ENCODE measurements at regions not wholly inside any gene's neighbourhood (a gene's known extent, or its start where the extent isn't known, plus 50 kb on each side); places are given as distances from the start of the nearest gene placed in this dataset.
"Not testable (repeated sequence)": the region's sequence is repeated elsewhere in the genome, so short reads cannot be mapped to it uniquely, and the experiment has no call there.

GRCh38 chr2:128503399-128504245 lies 185.0 kb upstream of the HS6ST1 start:
- DNase-seq (ENCODE audit: low read depth in 2 of 3, low spot score in 2 of 3), result no peak

GRCh38 chr2:128504246-128505149 lies 185.8 kb upstream of the HS6ST1 start:
- DNase-seq (ENCODE audit: low read depth in 2 of 3, low spot score in 2 of 3), result peak in 2 of 3 donors; percentile 65 to 78

- no peak for DNase-seq (ENCODE audit: low read depth in 2 of 3, low spot score in 2 of 3)
Measured at GRCh38 chr2:128505150-128505490, 186.5 kb upstream of the HS6ST1 start.

GRCh38 chr2:128505575-128506526 lies 187.2 kb upstream of the HS6ST1 start:
- DNase-seq (ENCODE audit: low read depth in 2 of 3, low spot score in 2 of 3), result no peak

GRCh38 chr2:128506534-128506933 lies 187.9 kb upstream of the HS6ST1 start:
- DNase-seq (ENCODE audit: low read depth in 2 of 3, low spot score in 2 of 3), result no peak

GRCh38 chr2:128510701-128511397 lies 192.2 kb upstream of the HS6ST1 start:
- DNase-seq (ENCODE audit: low read depth in 2 of 3, low spot score in 2 of 3), result no peak

- DNase-seq (ENCODE audit: low read depth in 2 of 3, low spot score in 2 of 3), result no peak
Measured at GRCh38 chr2:128511731-128512378, 193.2 kb upstream of the HS6ST1 start.

GRCh38 chr2:128512379-128513115 lies 193.9 kb upstream of the HS6ST1 start:
- DNase-seq (ENCODE audit: low read depth in 2 of 3, low spot score in 2 of 3), result no peak

GRCh38 chr2:128513116-128513960 lies 194.7 kb upstream of the HS6ST1 start:
- no peak for DNase-seq (ENCODE audit: low read depth in 2 of 3, low spot score in 2 of 3)

- peak in 1 of 3 donors; percentile 26 for DNase-seq (ENCODE audit: low read depth in 2 of 3, low spot score in 2 of 3)
Measured at GRCh38 chr2:128513961-128514283, 195.3 kb upstream of the HS6ST1 start.

- DNase-seq (ENCODE audit: low read depth in 2 of 3, low spot score in 2 of 3), result no peak
Measured at GRCh38 chr2:128514555-128514955, 195.9 kb upstream of the HS6ST1 start.

- DNase-seq (ENCODE audit: low read depth in 2 of 3, low spot score in 2 of 3), result no peak
Measured at GRCh38 chr2:128516938-128517337, 198.3 kb upstream of the HS6ST1 start.

- not testable (repeated sequence) for DNase-seq (ENCODE audit: low read depth in 2 of 3, low spot score in 2 of 3)
Measured at GRCh38 chr2:128519028-128519427, 200.4 kb upstream of the HS6ST1 start.

GRCh38 chr2:128519517-128520215 lies 201.0 kb upstream of the HS6ST1 start:
- no peak for DNase-seq (ENCODE audit: low read depth in 2 of 3, low spot score in 2 of 3)

- DNase-seq (ENCODE audit: low read depth in 2 of 3, low spot score in 2 of 3), result no peak
Measured at GRCh38 chr2:128520340-128520739, 201.7 kb upstream of the HS6ST1 start.

- DNase-seq (ENCODE audit: low read depth in 2 of 3, low spot score in 2 of 3), result peak in 2 of 3 donors; percentile 86 to 90
Measured at GRCh38 chr2:128520791-128521190, 202.1 kb upstream of the HS6ST1 start.

- no peak for DNase-seq (ENCODE audit: low read depth in 2 of 3, low spot score in 2 of 3)
Measured at GRCh38 chr2:128521482-128521881, 202.8 kb upstream of the HS6ST1 start.

Measured in hematopoietic multipotent progenitor cell (in vitro differentiated cells).